Panc1 (cell line): ENCODE measurements at regions not wholly inside any gene's neighbourhood (a gene's known extent, or its start where the extent isn't known, plus 50 kb on each side); places are given as distances from the start of the nearest gene placed in this dataset.

ENCODE experiments used
- ATAC-seq: fragments of 200-7000 bp; cut with Tn5 transposase; 2 replicates; pipeline ENCODE4 v1.9.1; 2020; ENCODE audit warnings: mild to moderate bottlenecking, moderate library complexity
- BruUV-seq: library from RNA; stranded (reverse); fragments of 400-500 nt; replicated peaks from 2 replicates; lab custom pipeline; 2021; lab: Mats Ljungman, UMichigan
- CTCF ChIA-PET: fragments of 300-600 bp; sonication (Branson Sonifier 250); formaldehyde crosslinking; loops from one replicate; lab custom pipeline; 2022; ENCODE audit warnings: antibody characterized with exemption; lab: Charles Lee
- POLR2A ChIA-PET: fragments of 300-600 bp; sonication (Branson Sonifier 250); formaldehyde crosslinking; loops from one replicate; lab custom pipeline; 2022; ENCODE audit warnings: antibody characterized with exemption; lab: Charles Lee
- DNase-seq: peaks from one replicate; pipeline ENCODE4 v3.0.0-alpha.2; 2010; ENCODE audit warnings: low read depth, low spot score
- H3K27ac ChIP-seq: 2 replicates; pipeline ENCODE4 v1.5.1; 2011; ENCODE audit warnings: mild to moderate bottlenecking, low read length, inconsistent platforms
- H3K27me3 ChIP-seq: fragments of 200-500 bp; sonication (Bioruptor generic); 2 replicates; pipeline ENCODE4 v1.6.0; 2014; ENCODE audit warnings: low read length, inconsistent platforms; ENCODE audit not compliant: control insufficient read depth, insufficient read depth
- H3K36me3 ChIP-seq: fragments of 200-500 bp; sonication (Bioruptor generic); 2 replicates; pipeline ENCODE4 v1.5.1; 2014; ENCODE audit warnings: inconsistent platforms, mild to moderate bottlenecking, low read length, moderate library complexity; ENCODE audit not compliant: control insufficient read depth, insufficient read depth
- H3K4me1 ChIP-seq: 2 replicates; pipeline ENCODE4 v1.5.1; 2011; ENCODE audit warnings: inconsistent platforms, mild to moderate bottlenecking, low read length, moderate library complexity; ENCODE audit not compliant: control insufficient read depth, insufficient read depth
- H3K4me3 ChIP-seq, 2 experiments: 2 replicates each; pipeline ENCODE4 v1.5.1; 2011 to 2012; ENCODE audit warnings: low read depth in 2 of 2, low read length in 2 of 2, mild to moderate bottlenecking in 2 of 2, inconsistent platforms in 1 of 2, moderate library complexity in 1 of 2
- H3K9me3 ChIP-seq: fragments of 200-500 bp; sonication (Bioruptor generic); 2 replicates; pipeline ENCODE4 v1.5.1; 2014; ENCODE audit warnings: low read depth, mild to moderate bottlenecking, inconsistent platforms, low read length, moderate library complexity; ENCODE audit not compliant: control insufficient read depth, insufficient read depth
- POLR2AphosphoS5 ChIP-seq: IDR thresholded peaks from 2 replicates; pipeline ENCODE4 v1.6.1; 2012; ENCODE audit warnings: mild to moderate bottlenecking, low read depth, low read length, moderate library complexity
- SIN3A ChIP-seq: IDR thresholded peaks from 2 replicates; pipeline ENCODE4 v1.6.1; 2012; ENCODE audit warnings: low read depth, mild to moderate bottlenecking, low read length, moderate library complexity, borderline replicate concordance; ENCODE audit not compliant: insufficient read depth
- TCF7L2 ChIP-seq: IDR thresholded peaks from 2 replicates; pipeline ENCODE4 v1.6.1; 2011; ENCODE audit warnings: mild to moderate bottlenecking, low read depth, low read length, inconsistent platforms
- in situ Hi-C: cut with HindIII; loops from 2 replicates; pipeline ENCODE4 v1.10.0; 2016; ENCODE audit warnings: low sequenced_read_pairs, low pct_unique_long_range_greater_than_20kb
- intact Hi-C: fragments of 100-400 bp; cut with micrococcal nuclease; formaldehyde crosslinking; loops from one replicate; pipeline ENCODE4 v1.10.0; 2022; ENCODE audit not compliant: unreplicated experiment
- TF ChIP-seq, protein P1 (sequence below): fragments of 450-650 bp; IDR thresholded peaks from 2 replicates; pipeline ENCODE4 v1.5.1; 2017; ENCODE audit warnings: mild to moderate bottlenecking
- TF ChIP-seq, protein P2 (sequence below), 2 experiments: IDR thresholded peaks; 2 replicates each; pipeline ENCODE4 v1.6.1; 2011 to 2012; ENCODE audit warnings: low read depth in 2 of 2, control low read depth in 1 of 2, low read length in 1 of 2, mild to moderate bottlenecking in 1 of 2, moderate library complexity in 1 of 2; ENCODE audit not compliant: insufficient read depth in 1 of 2

DNA sequence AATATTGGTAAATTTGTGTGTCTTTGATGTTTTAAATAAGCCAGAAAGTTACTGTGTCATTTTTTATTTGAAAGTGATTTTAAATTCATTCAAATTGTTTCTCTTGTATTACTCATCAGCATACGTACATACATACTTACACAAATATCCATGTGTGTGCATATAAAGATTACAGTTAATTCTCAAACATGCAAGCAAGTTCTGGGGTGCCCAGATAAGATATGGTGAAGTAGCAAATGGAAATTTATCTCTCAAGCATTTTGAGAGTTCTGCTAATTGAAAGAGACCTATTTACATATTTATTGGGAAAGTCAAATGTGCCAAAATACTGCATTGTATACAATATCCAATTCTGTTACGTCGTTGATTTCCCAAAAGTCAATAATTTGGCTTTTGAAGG lies 1024.0 kb upstream of the CNTN5 start:
- H3K27ac ChIP-seq: no peak overlapping the region
- 0 out of 2 replicates have a peak, but pooled peaks cover 2% of the 10 kb centered on the region for H3K9me3 ChIP-seq
- no TSS peak for BruUV-seq
- no peaks in the 10 kb centered on the region for H3K27me3 ChIP-seq
- intact Hi-C loops (no loop called here), in situ Hi-C loops (no loop called here)
- POLR2A ChIA-PET: no interaction called here
- H3K4me3 ChIP-seq: no peak overlapping the region
- CTCF ChIA-PET: no interaction called here
- no peaks in the 10 kb centered on the region for H3K4me1 ChIP-seq
- DNase-seq (no peak), ATAC-seq (no peak)
- H3K36me3 ChIP-seq: no peaks in the 10 kb centered on the region
- TF ChIP-seq, protein P1, sequence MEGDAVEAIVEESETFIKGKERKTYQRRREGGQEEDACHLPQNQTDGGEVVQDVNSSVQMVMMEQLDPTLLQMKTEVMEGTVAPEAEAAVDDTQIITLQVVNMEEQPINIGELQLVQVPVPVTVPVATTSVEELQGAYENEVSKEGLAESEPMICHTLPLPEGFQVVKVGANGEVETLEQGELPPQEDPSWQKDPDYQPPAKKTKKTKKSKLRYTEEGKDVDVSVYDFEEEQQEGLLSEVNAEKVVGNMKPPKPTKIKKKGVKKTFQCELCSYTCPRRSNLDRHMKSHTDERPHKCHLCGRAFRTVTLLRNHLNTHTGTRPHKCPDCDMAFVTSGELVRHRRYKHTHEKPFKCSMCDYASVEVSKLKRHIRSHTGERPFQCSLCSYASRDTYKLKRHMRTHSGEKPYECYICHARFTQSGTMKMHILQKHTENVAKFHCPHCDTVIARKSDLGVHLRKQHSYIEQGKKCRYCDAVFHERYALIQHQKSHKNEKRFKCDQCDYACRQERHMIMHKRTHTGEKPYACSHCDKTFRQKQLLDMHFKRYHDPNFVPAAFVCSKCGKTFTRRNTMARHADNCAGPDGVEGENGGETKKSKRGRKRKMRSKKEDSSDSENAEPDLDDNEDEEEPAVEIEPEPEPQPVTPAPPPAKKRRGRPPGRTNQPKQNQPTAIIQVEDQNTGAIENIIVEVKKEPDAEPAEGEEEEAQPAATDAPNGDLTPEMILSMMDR: no peak
- TF ChIP-seq SIN3A (no peak), TCF7L2 (no peak), POLR2AphosphoS5 (no peak)
- TF ChIP-seq, protein P2, sequence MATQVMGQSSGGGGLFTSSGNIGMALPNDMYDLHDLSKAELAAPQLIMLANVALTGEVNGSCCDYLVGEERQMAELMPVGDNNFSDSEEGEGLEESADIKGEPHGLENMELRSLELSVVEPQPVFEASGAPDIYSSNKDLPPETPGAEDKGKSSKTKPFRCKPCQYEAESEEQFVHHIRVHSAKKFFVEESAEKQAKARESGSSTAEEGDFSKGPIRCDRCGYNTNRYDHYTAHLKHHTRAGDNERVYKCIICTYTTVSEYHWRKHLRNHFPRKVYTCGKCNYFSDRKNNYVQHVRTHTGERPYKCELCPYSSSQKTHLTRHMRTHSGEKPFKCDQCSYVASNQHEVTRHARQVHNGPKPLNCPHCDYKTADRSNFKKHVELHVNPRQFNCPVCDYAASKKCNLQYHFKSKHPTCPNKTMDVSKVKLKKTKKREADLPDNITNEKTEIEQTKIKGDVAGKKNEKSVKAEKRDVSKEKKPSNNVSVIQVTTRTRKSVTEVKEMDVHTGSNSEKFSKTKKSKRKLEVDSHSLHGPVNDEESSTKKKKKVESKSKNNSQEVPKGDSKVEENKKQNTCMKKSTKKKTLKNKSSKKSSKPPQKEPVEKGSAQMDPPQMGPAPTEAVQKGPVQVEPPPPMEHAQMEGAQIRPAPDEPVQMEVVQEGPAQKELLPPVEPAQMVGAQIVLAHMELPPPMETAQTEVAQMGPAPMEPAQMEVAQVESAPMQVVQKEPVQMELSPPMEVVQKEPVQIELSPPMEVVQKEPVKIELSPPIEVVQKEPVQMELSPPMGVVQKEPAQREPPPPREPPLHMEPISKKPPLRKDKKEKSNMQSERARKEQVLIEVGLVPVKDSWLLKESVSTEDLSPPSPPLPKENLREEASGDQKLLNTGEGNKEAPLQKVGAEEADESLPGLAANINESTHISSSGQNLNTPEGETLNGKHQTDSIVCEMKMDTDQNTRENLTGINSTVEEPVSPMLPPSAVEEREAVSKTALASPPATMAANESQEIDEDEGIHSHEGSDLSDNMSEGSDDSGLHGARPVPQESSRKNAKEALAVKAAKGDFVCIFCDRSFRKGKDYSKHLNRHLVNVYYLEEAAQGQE (IDR thresholded peaks at IDR 0.05; ENCODE audit: insufficient read depth in 1 of 2, low read depth in 2 of 2, low read length in 1 of 2): no peak

DNA sequence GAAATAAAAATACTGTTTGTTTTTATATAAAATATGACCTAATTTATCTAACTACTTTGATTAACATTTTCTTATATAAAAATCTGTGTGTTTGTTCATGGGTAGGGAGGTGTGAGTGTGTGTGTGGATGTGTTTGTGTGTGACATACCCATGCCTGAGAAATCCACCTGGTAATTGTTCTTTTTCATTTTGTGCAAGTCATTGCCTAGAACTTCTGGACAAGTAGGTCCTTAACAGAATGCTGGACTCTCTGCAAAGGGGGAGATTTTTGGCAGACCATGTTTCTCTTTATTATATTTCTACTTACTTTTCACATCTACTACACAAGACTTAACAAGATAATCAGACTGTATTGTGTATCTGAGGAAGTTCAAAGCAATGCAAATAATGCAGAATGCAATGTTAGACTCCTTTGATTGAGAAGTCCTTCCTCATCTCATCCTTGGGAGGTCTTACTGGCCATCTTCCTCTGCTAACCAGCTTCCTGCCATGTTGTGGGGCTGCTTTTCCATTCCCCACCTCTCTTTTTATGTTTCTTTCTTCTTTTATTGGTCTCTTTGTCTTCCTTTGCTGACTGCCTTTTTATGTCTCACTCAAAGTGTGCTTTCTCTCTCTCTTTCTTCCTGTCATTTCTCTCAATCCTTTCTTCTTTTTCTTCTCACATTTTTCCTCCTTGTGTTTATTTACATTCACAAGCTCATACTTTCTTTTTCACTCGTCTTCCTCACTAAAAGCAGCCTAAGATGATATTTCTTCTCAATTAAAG lies 1017.0 kb upstream of the CNTN5 start:
- no peak overlapping the region for H3K4me3 ChIP-seq
- intact Hi-C loops: no loop called here
- H3K36me3 ChIP-seq: no peaks in the 10 kb centered on the region
- no peaks in the 10 kb centered on the region for H3K27me3 ChIP-seq
- POLR2A ChIA-PET: no interaction called here
- in situ Hi-C loops: no loop called here
- DNase-seq (no peak), ATAC-seq (no peak)
- no peak overlapping the region for H3K27ac ChIP-seq
- CTCF ChIA-PET: no interaction called here
- H3K9me3 ChIP-seq: no peaks in the 10 kb centered on the region
- H3K4me1 ChIP-seq: no peaks in the 10 kb centered on the region
- TF ChIP-seq POLR2AphosphoS5: no peak
- TF ChIP-seq TCF7L2: no peak
- TF ChIP-seq, protein P1: no peak
- TF ChIP-seq, protein P2 (IDR thresholded peaks at IDR 0.05; ENCODE audit: insufficient read depth in 1 of 2, low read depth in 2 of 2, low read length in 1 of 2): no peak
- no peak for TF ChIP-seq SIN3A
- BruUV-seq: no TSS peak
